HL-60 (cell line): ENCODE measurements at regions not wholly inside any gene's neighbourhood (a gene's known extent, or its start where the extent isn't known, plus 50 kb on each side); places are given as distances from the start of the nearest gene placed in this dataset.

Experiments used
- CTCF ChIP-seq: IDR thresholded peaks from one replicate; pipeline ENCODE4 v1.5.1; 2011; ENCODE audit warnings: low read length, control low read depth, inconsistent platforms; ENCODE audit not compliant: insufficient read depth
- POLR2AphosphoS5 ChIP-seq: IDR thresholded peaks from 2 replicates; pipeline ENCODE4 v1.6.1; 2012; ENCODE audit warnings: low read depth

- TF ChIP-seq CTCF, result no peak
- peak; percentile 37 for TF ChIP-seq POLR2AphosphoS5
These were observed 132.3 kb upstream of the CHST15 start for GRCh38 chr10:124225467-124226270.
